H1 (cell line): ENCODE measurements at regions not wholly inside any gene's neighbourhood (a gene's known extent, or its start where the extent isn't known, plus 50 kb on each side); places are given as distances from the start of the nearest gene placed in this dataset.

Experiments
- CTCF ChIA-PET: fragments of 300-600 bp; sonication (Branson Sonifier 250); formaldehyde crosslinking; loops from one replicate; lab custom pipeline; 2021; ENCODE audit not compliant: partially characterized antibody; lab: Charles Lee
- POLR2A ChIA-PET: fragments of 300-600 bp; sonication (Branson Sonifier 250); formaldehyde crosslinking; loops from one replicate; lab custom pipeline; 2021; ENCODE audit warnings: inconsistent platforms; ENCODE audit not compliant: partially characterized antibody; lab: Charles Lee
- DNase-seq, 2 experiments: peaks; one replicate each; pipeline versions ENCODE4 v3.0.0 to v3.0.0-alpha.2; 2010 to 2022; ENCODE audit warnings: low spot score in 2 of 2, low read depth in 1 of 2, mixed read lengths in 1 of 2
- FAIRE-seq: peaks from 2 replicates; lab custom pipeline; 2011; peaks lifted over from hg19 to GRCh38; lab: Jason Lieb, UNC
- H2AFZ ChIP-seq: 2 replicates; pipeline ENCODE4 v1.8.1; 2012; ENCODE audit warnings: low read length, inconsistent platforms
- H2AK5ac ChIP-seq: 2 replicates; pipeline ENCODE4 v1.6.1; 2013; ENCODE audit warnings: low read depth, low read length
- H2BK120ac ChIP-seq: replicated peaks from 2 replicates; pipeline ENCODE3; 2013; ENCODE audit warnings: low read depth, low read length, inconsistent platforms
- H2BK12ac ChIP-seq: 2 replicates; pipeline ENCODE4 v1.6.1; 2013; ENCODE audit warnings: low read depth, low read length
- H2BK15ac ChIP-seq: 2 replicates; pipeline ENCODE4 v1.6.1; 2013; ENCODE audit warnings: low read length
- H2BK20ac ChIP-seq: 2 replicates; pipeline ENCODE4 v1.6.1; 2013; ENCODE audit warnings: low read length
- H2BK5ac ChIP-seq: 2 replicates; pipeline ENCODE4 v1.6.1; 2013; ENCODE audit warnings: low read depth, low read length
- H3K14ac ChIP-seq: 2 replicates; pipeline ENCODE4 v1.6.1; 2013; ENCODE audit warnings: inconsistent platforms; ENCODE audit not compliant: insufficient read length
- H3K18ac ChIP-seq: 2 replicates; pipeline ENCODE4 v1.6.1; 2013; ENCODE audit warnings: low read length; ENCODE audit errors: extremely low read depth
- H3K23ac ChIP-seq: 2 replicates; pipeline ENCODE4 v1.6.1; 2013; ENCODE audit warnings: inconsistent platforms; ENCODE audit not compliant: insufficient read length
- H3K23me2 ChIP-seq: 2 replicates; pipeline ENCODE4 v1.6.1; 2013; ENCODE audit warnings: low read depth, low read length
- H3K27ac ChIP-seq: 2 replicates; pipeline ENCODE4 v1.6.1; 2011; ENCODE audit warnings: low read depth, low read length, inconsistent platforms
- H3K27me3 ChIP-seq, 4 experiments: replicated peaks in 1 of 4; 1 replicate in 1 of 4; 2 replicates in 3 of 4; pipeline versions ENCODE4 v1.6.1 to v1.8.1; 2011 to 2013; ENCODE audit warnings: low read length in 3 of 4, mild to moderate bottlenecking in 3 of 4, inconsistent platforms in 2 of 4, mixed read lengths in 2 of 4, moderate library complexity in 1 of 4; ENCODE audit not compliant: control insufficient read depth in 3 of 4, insufficient read depth in 3 of 4; ENCODE audit errors: extremely low read depth in 1 of 4
- H3K36me3 ChIP-seq, 4 experiments: 2 replicates each; pipeline versions ENCODE4 v1.6.1 to v1.8.1; 2011 to 2013; ENCODE audit warnings: mild to moderate bottlenecking in 4 of 4, low read length in 3 of 4, moderate library complexity in 2 of 4, control low read depth in 1 of 4, inconsistent platforms in 1 of 4; ENCODE audit not compliant: insufficient read depth in 4 of 4, control insufficient read depth in 2 of 4
- H3K4ac ChIP-seq: replicated peaks from 2 replicates; pipeline ENCODE3; 2013; ENCODE audit warnings: low read length, low read depth, mixed read lengths, inconsistent platforms; ENCODE audit not compliant: insufficient read length
- H3K4me1 ChIP-seq, 4 experiments: replicated peaks in 1 of 4; 1 replicate in 1 of 4; 2 replicates in 3 of 4; pipeline versions ENCODE4 v1.6.1 to v1.8.1; 2011 to 2013; ENCODE audit warnings: low read length in 3 of 4, inconsistent platforms in 2 of 4, mixed read lengths in 1 of 4; ENCODE audit not compliant: insufficient read depth in 4 of 4, control insufficient read depth in 3 of 4
- H3K4me2 ChIP-seq, 2 experiments: 2 replicates each; pipeline versions ENCODE4 v1.6.1 to v1.8.1; 2011 to 2013; ENCODE audit warnings: low read depth in 2 of 2, low read length in 2 of 2, control low read depth in 1 of 2, inconsistent platforms in 1 of 2, mild to moderate bottlenecking in 1 of 2; ENCODE audit not compliant: insufficient read depth in 1 of 2
- H3K4me3 ChIP-seq, 4 experiments: fragments of 200-600, 300-600 bp in 1 of 4; sonication (generic), shearing (Covaris generic), sonication (Bioruptor Twin) in 1 of 4; 2 replicates each; pipeline versions ENCODE4 v1.5.1 to v1.8.1; 2011 to 2016; ENCODE audit warnings: low read length in 4 of 4, low read depth in 3 of 4, control low read depth in 2 of 4, inconsistent platforms in 2 of 4, mild to moderate bottlenecking in 2 of 4, mixed read lengths in 1 of 4, moderate library complexity in 1 of 4; ENCODE audit not compliant: insufficient read depth in 2 of 4; ENCODE audit errors: extremely low read depth in 1 of 4
- H3K56ac ChIP-seq: replicated peaks from 2 replicates; pipeline ENCODE3; 2013; ENCODE audit warnings: low read depth, mild to moderate bottlenecking, mixed read lengths, low read length, inconsistent platforms; ENCODE audit not compliant: insufficient read length
- H3K79me1 ChIP-seq: 2 replicates; pipeline ENCODE4 v1.6.1; 2013; ENCODE audit warnings: low read depth, low read length, control low read depth
- H3K79me2 ChIP-seq, 2 experiments: 2 replicates each; pipeline versions ENCODE4 v1.6.1 to v1.8.1; 2012 to 2013; ENCODE audit warnings: low read length in 2 of 2, mild to moderate bottlenecking in 2 of 2, inconsistent platforms in 1 of 2; ENCODE audit not compliant: insufficient read depth in 2 of 2, control insufficient read depth in 1 of 2
- H3K9ac ChIP-seq, 4 experiments: replicated peaks in 1 of 4; 1 replicate in 1 of 4; 2 replicates in 3 of 4; pipeline versions ENCODE4 v1.6.1 to v1.8.1; 2011 to 2013; ENCODE audit warnings: low read depth in 3 of 4, low read length in 3 of 4, control low read depth in 2 of 4, mild to moderate bottlenecking in 2 of 4, moderate library complexity in 2 of 4, inconsistent platforms in 1 of 4; ENCODE audit errors: extremely low read depth in 1 of 4
- H3K9me3 ChIP-seq, 2 experiments: 2 replicates each; pipeline versions ENCODE4 v1.6.1 to v1.8.1; 2012 to 2013; ENCODE audit warnings: mild to moderate bottlenecking in 2 of 2, moderate library complexity in 2 of 2, control low read depth in 1 of 2, inconsistent platforms in 1 of 2, low read depth in 1 of 2, low read length in 1 of 2, mixed read lengths in 1 of 2; ENCODE audit not compliant: insufficient read depth in 2 of 2
- H4K20me1 ChIP-seq, 2 experiments: replicated peaks in 1 of 2; 2 replicates each; pipeline versions ENCODE3 to v1.8.1; 2011 to 2013; ENCODE audit warnings: inconsistent platforms in 2 of 2, low read length in 2 of 2, mild to moderate bottlenecking in 1 of 2; ENCODE audit not compliant: insufficient read depth in 2 of 2, control insufficient read depth in 1 of 2
- H4K5ac ChIP-seq: 2 replicates; pipeline ENCODE4 v1.6.1; 2013; ENCODE audit warnings: low read length, low read depth, mixed read lengths, inconsistent platforms; ENCODE audit not compliant: insufficient read length
- H4K8ac ChIP-seq: 2 replicates; pipeline ENCODE4 v1.8.0; 2013; ENCODE audit warnings: mild to moderate bottlenecking, moderate library complexity, low read length, inconsistent platforms; ENCODE audit not compliant: insufficient read depth; ENCODE audit errors: extremely low read depth
- H4K91ac ChIP-seq: replicated peaks from 2 replicates; pipeline ENCODE3; 2013; ENCODE audit warnings: low read length, mixed read lengths, inconsistent platforms; ENCODE audit not compliant: insufficient read length
- RFX5 ChIP-seq: IDR thresholded peaks from 2 replicates; pipeline ENCODE4 v1.6.1; 2011; ENCODE audit warnings: low read depth, low read length, improper control_type of control experiment, borderline replicate concordance
- SIN3A ChIP-seq, 2 experiments: IDR thresholded peaks in 1 of 2; conservative IDR thresholded peaks in 1 of 2; 2 replicates each; pipeline ENCODE4 v1.6.1; 2011 to 2012; ENCODE audit warnings: low read length in 2 of 2, improper control_type of control experiment in 1 of 2, low read depth in 1 of 2, mild to moderate bottlenecking in 1 of 2
- SRF ChIP-seq: IDR thresholded peaks from 2 replicates; pipeline ENCODE4 v1.6.1; 2011; ENCODE audit warnings: mild to moderate bottlenecking, low read depth, low read length, moderate library complexity
- USF2 ChIP-seq: IDR thresholded peaks from 2 replicates; pipeline ENCODE4 v1.6.1; 2011; ENCODE audit warnings: low read length, improper control_type of control experiment
- WGBS, 2 experiments: shearing (Covaris generic) in 1 of 2; methylation state at CpG; one replicate each; pipeline versions ENCODE4 v1.1.6 to v1.1.7; 2013 to 2015; ENCODE audit warnings: low lambda C conversion rate in 2 of 2, mixed read lengths in 2 of 2, inconsistent platforms in 1 of 2, low coverage in 1 of 2, missing lambda C conversion rate in 1 of 2; ENCODE audit not compliant: insufficient replicate concordance in 2 of 2, insufficient coverage in 1 of 2, insufficient read length in 1 of 2; ENCODE audit errors: extremely low coverage in 1 of 2, missing lambda C conversion rate in 1 of 2; 5-methylcytosine and 5-hydroxymethylcytosine counted together

- DNase-seq (no peak), FAIRE-seq (no peak)
- H3K9me3 ChIP-seq, result no peaks in the 10 kb centered on the region
- no peak overlapping the region for H3K18ac ChIP-seq
- no peak overlapping the region for H3K27ac ChIP-seq
- no peak overlapping the region for H3K14ac ChIP-seq
- no peaks in the 10 kb centered on the region for H3K79me2 ChIP-seq
- H2BK12ac ChIP-seq, result no peak overlapping the region
- H4K91ac ChIP-seq, result no peak overlapping the region
- no peak overlapping the region for H4K8ac ChIP-seq
- H3K4me2 ChIP-seq, result no peak overlapping the region
- no peaks in the 10 kb centered on the region for H3K4me1 ChIP-seq
- no peaks in the 10 kb centered on the region for H3K23me2 ChIP-seq
- H2BK5ac ChIP-seq, result no peak overlapping the region
- H3K4me3 ChIP-seq, result no peak overlapping the region
- no peak overlapping the region for H3K4ac ChIP-seq
- H3K56ac ChIP-seq, result no peak overlapping the region
- WGBS, 2 experiments, result 95% methylated on average over 2 of the region's 3 CpGs; no CpG with 5 or more reads in 1 of the 2 experiments
- no peak overlapping the region for H3K9ac ChIP-seq
- H3K27me3 ChIP-seq, result no peaks in the 10 kb centered on the region
- H3K79me1 ChIP-seq, result no peaks in the 10 kb centered on the region
- H2BK120ac ChIP-seq, result no peak overlapping the region
- no peak overlapping the region for H2BK15ac ChIP-seq
- H3K36me3 ChIP-seq, result no peaks in the 10 kb centered on the region
- H2BK20ac ChIP-seq, result no peak overlapping the region
- POLR2A ChIA-PET, result no interaction called here
- CTCF ChIA-PET, result no interaction called here
- H2AFZ ChIP-seq, result no peak overlapping the region
- H4K20me1 ChIP-seq, result no peaks in the 10 kb centered on the region
- no peak overlapping the region for H3K23ac ChIP-seq
- no peak overlapping the region for H2AK5ac ChIP-seq
- H4K5ac ChIP-seq, result no peak overlapping the region
- TF ChIP-seq RFX5 (no peak), SIN3A (conservative IDR thresholded peaks at IDR 0.05 in 1 of 2, IDR thresholded peaks at IDR 0.05 in 1 of 2; ENCODE audit: low read depth in 1 of 2, low read length in 2 of 2) (no peak), SRF (no peak), USF2 (no peak)
Measured at GRCh38 chrX:21131346-21131745, 242.9 kb upstream of the CNKSR2 start.
